ELF-1 (cell line): ENCODE measurements at regions not wholly inside any gene's neighbourhood (a gene's known extent, or its start where the extent isn't known, plus 50 kb on each side); places are given as distances from the start of the nearest gene placed in this dataset.
A peak's percentile ranks its signal among the peaks of the same experiment; 100 is the strongest.
"Not testable (repeated sequence)": the region's sequence is repeated elsewhere in the genome, so short reads cannot be mapped to it uniquely, and the experiment has no call there.

Experiments used
- DNase-seq: peaks from one replicate; pipeline ENCODE4 v3.0.0-alpha.2; 2016; ENCODE audit warnings: low read depth, low spot score

DNA sequence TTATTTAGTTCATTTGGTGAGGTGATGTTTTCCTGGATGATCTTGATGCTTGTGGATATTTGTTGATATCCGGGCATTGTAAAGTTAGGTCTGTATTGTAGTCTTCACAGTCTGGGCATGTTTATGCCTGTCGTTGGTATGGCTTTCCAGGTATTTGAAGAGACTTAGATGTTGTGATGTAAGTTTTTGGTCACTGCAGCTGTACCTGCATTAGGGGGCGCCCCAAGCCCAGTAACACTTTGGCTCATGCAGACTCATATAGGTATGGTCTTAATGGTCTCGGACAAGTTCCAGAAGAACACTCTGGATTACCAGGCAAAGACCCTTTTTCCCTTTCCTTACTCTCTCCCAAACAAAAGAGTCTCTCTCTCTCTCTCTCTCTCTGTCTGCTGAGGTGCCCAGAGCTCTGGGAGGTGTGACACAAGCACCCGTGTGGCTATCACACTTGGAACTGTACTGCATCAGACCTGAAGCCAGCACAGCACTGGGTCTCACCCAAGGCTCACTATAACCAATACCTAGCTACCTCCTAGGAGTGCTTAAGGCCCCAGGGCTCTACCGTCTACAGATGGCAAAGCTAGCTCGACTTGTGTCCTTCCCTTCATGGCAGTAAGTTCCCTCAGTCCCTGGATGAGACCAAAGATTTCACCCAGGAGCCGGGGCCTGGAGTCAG lies 425.8 kb upstream of the ATXN7L3B start:
- DNase-seq, result peak; percentile 73

- no peak for DNase-seq
Measured at GRCh38 chr12:74119811-74120362, 417.7 kb upstream of the ATXN7L3B start.

GRCh38 chr12:74120644-74121043 lies 417.0 kb upstream of the ATXN7L3B start:
- DNase-seq, result no peak

DNA sequence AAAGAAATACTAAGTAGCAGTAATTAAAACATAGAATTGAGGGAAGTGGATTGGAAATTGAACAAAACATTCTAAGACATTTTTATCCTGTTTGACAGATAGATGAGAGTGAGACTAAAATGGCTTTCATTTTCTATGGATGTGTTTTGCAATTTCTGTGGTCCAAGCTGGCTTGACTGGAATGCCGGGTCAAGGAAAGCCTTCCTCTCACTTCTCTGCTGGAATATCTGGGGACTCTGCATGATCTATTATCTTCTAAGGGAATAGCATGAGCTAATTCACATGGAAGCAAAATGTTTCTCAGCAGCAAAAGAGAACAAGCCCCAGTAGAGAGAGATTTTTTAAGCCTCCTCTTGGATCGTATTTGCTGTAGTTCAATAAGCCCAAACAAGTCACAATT lies 407.9 kb upstream of the ATXN7L3B start:
- no peak for DNase-seq

DNA sequence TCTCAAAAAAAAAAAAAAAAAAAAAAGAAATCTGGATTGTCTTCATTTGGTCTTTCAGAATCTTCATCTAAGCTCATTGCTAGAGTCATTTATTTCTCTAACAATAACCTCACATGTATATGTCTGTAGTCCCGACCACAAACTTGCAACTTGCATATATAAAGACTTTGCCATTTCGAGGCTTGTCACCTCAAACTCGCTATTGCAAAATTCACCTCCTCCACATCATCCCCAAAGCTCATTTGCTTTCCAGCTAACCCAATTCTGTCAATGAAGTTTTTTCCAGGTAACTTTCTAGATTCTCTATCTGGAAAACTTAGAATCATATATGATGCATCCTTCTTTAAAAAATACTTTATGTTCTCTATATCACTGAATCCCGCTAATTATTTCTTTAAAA lies 393.2 kb upstream of the ATXN7L3B start:
- DNase-seq, result no peak

DNA sequence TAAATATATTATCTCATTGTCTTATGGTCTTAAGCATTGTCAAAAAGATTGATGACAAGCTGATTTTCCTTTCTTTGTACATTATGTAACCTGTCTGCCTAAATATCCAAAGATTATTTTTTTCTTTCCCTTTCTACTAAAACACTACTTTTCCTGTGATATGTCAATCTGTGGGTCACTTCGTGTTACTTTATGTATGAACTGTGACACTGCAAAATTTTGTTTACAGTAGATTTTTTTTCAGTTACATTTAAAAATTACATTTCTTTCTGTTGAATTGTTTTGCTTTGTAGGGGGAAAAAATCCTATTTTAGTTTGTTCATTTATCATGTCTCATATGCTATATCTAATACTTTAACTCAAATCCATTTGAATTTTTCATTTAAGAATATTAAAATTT lies 392.3 kb upstream of the ATXN7L3B start:
- no peak for DNase-seq

GRCh38 chr12:74148849-74149248 lies 388.8 kb upstream of the ATXN7L3B start:
- DNase-seq, result no peak

DNA sequence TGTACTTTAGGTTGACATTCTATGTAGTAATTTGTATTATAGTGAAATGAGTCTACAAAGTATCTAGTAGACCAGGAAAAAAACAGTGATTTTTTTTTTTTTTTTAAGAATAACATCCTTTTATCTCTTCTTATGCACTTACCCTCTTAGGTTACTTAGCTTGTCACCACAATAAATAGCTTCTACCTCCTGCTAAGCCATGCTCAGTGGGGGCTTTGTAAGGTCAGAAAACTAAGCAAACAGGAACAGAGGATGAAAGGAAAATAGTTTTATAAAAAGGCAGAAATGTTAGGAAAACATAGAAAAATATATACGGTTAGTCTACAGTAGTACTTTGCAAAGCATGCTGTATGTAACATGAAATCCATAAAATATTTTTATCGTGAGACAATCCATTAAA lies 385.3 kb upstream of the ATXN7L3B start:
- no peak for DNase-seq

GRCh38 chr12:74166096-74166495 lies 371.5 kb upstream of the ATXN7L3B start:
- DNase-seq, result no peak

GRCh38 chr12:74169607-74170006 lies 368.0 kb upstream of the ATXN7L3B start:
- DNase-seq, result no peak

DNA sequence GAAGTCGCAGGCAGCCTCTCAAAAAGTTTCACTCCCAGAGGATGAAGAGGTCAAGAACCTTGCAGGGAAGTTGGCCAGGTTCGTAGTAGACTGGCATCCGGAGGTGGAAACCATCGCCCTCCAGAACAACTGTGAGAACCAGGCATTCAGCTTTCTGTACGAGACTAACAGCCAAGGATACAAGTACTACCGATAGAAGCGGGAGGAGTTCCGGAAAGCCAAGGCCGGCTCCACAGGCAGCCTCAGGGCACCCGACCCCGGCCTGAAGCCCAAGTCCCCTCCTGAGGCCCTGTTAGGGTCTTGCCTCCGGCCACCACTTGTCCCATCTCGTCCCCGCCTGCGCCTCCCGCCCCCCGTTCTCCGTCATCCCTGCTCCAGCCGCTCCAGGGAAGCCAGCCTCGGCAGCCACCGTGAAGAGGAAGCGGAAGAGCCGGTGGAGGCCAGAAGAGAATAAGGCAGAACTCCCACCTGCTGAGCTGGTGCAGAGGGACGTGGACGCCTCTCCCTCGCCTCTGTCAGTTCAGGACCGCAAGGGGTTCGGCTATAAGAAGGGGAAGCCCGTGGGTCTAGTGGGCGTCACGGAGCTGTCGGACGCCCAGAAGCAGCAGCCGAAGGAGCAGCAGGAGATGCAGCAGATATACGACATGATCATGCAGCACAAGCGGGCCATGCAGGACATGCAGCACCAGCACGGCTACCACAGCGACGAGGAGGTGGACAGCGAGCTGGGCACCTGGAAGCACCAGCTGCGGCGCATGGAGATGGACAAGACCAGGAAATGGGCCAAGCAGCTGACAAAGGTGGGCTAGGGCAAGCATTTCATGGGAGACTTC lies 366.8 kb upstream of the ATXN7L3B start:
- DNase-seq, result no peak

DNA sequence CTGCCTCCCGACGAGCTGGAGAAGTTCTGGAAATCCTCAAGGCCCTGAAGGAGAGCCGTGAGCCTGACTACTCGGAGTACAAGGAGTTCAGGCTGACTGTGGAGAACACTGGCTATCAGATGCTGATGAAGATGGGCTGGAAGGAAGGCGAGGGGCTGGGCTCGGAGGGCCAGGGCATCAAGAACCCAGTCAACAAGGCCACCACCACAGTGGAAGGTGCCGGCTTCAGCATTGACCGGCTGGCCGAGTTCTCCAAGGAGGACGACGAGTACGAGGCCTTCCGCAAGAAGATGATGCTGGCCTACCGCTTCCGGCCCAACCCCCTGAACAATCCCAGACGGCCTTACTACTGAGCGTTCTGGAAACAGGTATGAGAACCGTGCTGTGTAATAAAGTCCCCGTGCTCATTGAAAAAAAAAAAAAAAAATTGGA lies 366.1 kb upstream of the ATXN7L3B start:
- DNase-seq, result no peak

DNA sequence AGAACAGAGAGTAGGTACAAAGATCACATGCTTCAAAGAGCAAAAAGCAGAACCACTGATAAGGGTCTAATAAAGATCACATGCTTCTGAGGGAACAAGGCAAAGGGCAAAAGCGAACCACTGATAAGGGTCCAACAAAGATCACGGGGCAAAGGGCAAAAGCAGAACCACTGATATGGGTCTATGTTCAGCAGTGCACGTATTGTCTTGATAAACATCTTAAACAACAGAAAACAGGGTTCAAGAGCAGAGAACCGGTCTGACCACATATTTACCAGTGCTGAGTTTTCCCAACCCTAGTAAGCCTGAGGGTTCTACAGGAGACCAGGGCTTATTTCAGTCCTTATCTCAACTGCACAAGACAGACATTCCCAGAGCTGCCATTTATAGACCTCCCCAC lies 362.7 kb upstream of the ATXN7L3B start:
- DNase-seq, result not testable (repeated sequence)

DNA sequence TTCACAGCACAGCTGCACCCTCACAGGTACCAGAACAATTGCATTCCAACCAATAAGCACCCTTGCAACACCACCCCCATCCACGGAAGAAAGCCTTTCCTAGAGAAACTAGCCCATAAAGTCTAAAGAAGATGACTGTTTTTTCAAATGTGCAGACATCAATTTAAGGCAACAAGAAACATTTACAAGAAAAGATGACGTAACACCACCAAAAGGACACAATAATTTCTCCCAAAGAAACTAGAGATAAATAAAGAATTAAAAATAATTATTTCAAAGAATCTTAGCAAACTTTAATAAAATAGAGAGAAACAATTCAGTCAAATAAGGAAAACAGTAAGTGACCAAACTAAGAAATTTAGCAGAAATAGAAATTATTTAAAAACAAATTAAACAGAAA lies 352.3 kb upstream of the ATXN7L3B start:
- no peak for DNase-seq

DNA sequence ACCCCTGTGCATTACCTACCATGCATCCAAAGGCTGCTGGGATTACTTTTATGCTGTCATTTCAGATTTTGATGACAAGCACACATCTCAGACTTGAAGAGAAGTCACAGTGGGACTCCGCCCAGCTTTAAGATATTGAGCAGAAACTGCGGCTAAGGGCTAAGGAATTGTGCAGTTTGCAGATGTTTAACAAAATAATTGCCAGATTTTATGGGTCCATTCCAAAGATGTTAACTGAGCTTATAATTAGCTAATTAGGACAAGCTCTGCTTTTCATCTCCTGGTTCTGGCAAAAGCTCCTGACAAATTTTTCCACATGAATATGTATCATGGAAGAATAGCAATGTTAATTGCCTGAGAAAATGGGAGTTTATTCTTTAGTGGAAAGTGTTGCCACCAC lies 344.4 kb upstream of the ATXN7L3B start:
- DNase-seq, result no peak

GRCh38 chr12:74204236-74204635 lies 333.4 kb upstream of the ATXN7L3B start:
- DNase-seq, result no peak

- DNase-seq, result no peak
Measured at GRCh38 chr12:74227846-74228545, 309.6 kb upstream of the ATXN7L3B start.

GRCh38 chr12:74229671-74230070 lies 308.0 kb upstream of the ATXN7L3B start:
- DNase-seq, result no peak

DNA sequence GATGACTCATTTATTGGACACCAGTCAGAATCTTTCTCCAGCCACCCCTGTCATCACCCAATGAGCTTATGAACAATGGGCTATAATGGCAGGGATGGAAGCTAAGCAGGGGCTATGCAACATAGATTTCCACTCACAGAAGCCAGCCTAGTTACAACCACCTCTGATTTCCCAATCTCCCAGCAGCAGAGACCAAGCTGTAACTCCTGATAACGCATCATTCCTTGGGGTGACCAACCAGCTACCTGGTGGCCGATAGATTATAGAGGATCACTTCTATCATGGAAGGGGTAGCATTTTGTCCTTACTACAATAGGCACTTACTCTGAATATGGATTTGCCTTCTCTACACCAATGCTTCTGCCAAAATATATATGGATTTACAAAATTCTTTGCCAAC lies 302.3 kb upstream of the ATXN7L3B start:
- DNase-seq, result no peak

DNA sequence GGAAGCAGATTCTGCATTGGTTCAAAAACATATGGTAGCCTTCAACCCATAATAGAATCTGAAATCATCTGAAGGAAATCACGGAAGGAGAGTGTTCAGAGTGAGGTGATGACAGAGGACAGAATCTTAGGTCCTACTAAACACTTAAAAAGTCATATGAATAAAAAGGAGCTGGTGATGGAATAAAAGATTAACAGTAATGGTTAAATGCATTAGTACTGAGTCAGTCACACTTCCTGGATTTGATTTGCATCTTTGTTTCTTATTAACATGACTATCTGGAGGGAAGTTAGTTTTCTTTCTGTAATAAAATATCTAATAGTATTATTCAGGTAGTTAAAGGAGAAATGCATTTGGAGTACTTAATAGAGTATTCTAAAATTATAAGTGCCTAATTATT lies 296.3 kb upstream of the ATXN7L3B start:
- no peak for DNase-seq

- no peak for DNase-seq
Measured at GRCh38 chr12:74242088-74242487, 295.5 kb upstream of the ATXN7L3B start.

- no peak for DNase-seq
Measured at GRCh38 chr12:74245458-74245857, 292.2 kb upstream of the ATXN7L3B start.
